HG03095 (cell line): ENCODE measurements at regions not wholly inside any gene's neighbourhood (a gene's known extent, or its start where the extent isn't known, plus 50 kb on each side); places are given as distances from the start of the nearest gene placed in this dataset.
"Not testable (repeated sequence)": the region's sequence is repeated elsewhere in the genome, so short reads cannot be mapped to it uniquely, and the experiment has no call there.

Experiments
- ATAC-seq: cut with Tn5 transposase; IDR thresholded peaks from one replicate; pipeline ENCODE4 v1.9.1; 2021; ENCODE audit warnings: moderate library complexity; ENCODE audit not compliant: unreplicated experiment

GRCh38 chr12:34301251-34302130, 279.2 kb downstream of the ALG10 start:
- ATAC-seq: no peak

GRCh38 chr12:34302131-34302885, 280.0 kb downstream of the ALG10 start:
- ATAC-seq: no peak

GRCh38 chr12:34303091-34303870, 281.0 kb downstream of the ALG10 start:
- ATAC-seq: no peak

GRCh38 chr12:34304001-34304400, 281.7 kb downstream of the ALG10 start:
- ATAC-seq: no peak

- ATAC-seq: no peak
Observed at GRCh38 chr12:34304546-34304945, 282.2 kb downstream of the ALG10 start.

GRCh38 chr12:34305176-34305575, 282.9 kb downstream of the ALG10 start:
- no peak for ATAC-seq

- no peak for ATAC-seq
Observed at GRCh38 chr12:34306133-34306830, 284.0 kb downstream of the ALG10 start.

- not testable (repeated sequence) for ATAC-seq
Observed at GRCh38 chr12:34309806-34310804, 287.8 kb downstream of the ALG10 start.

GRCh38 chr12:34311337-34311736, 289.0 kb downstream of the ALG10 start:
- no peak for ATAC-seq

- ATAC-seq: no peak
Observed at GRCh38 chr12:34327671-34328070, 305.4 kb downstream of the ALG10 start.

- no peak for ATAC-seq
Observed at GRCh38 chr12:34333337-34333736, 311.0 kb downstream of the ALG10 start.

- ATAC-seq: no peak
Observed at GRCh38 chr12:34334538-34334937, 312.2 kb downstream of the ALG10 start.

GRCh38 chr12:34334953-34335743, 312.9 kb downstream of the ALG10 start:
- no peak for ATAC-seq

- no peak for ATAC-seq
Observed at GRCh38 chr12:34335819-34336262, 313.5 kb downstream of the ALG10 start.

GRCh38 chr12:34336619-34337465, 314.5 kb downstream of the ALG10 start:
- no peak for ATAC-seq

GRCh38 chr12:34338751-34339150, 316.5 kb downstream of the ALG10 start:
- ATAC-seq: no peak

GRCh38 chr12:34339922-34340321, 317.6 kb downstream of the ALG10 start:
- ATAC-seq: no peak
